ENCODE measurements at regions not wholly inside any gene's neighbourhood (a gene's known extent, or its start where the extent isn't known, plus 50 kb on each side); places are given as distances from the start of the nearest gene placed in this dataset.
"Not testable (repeated sequence)": the region's sequence is repeated elsewhere in the genome, so short reads cannot be mapped to it uniquely, and the experiment has no call there.

GRCh38 chr5:174528821-174529544 is 195.4 kb upstream of the MSX2 start:
- no peak for DNase-seq

- DNase-seq: no peak
Observed at GRCh38 chr5:174529925-174530681, 194.3 kb upstream of the MSX2 start.

- no peak for DNase-seq
Observed at GRCh38 chr5:174531782-174532191, 192.6 kb upstream of the MSX2 start.

- no peak for DNase-seq
Observed at GRCh38 chr5:174532455-174533453, 191.6 kb upstream of the MSX2 start.

DNA sequence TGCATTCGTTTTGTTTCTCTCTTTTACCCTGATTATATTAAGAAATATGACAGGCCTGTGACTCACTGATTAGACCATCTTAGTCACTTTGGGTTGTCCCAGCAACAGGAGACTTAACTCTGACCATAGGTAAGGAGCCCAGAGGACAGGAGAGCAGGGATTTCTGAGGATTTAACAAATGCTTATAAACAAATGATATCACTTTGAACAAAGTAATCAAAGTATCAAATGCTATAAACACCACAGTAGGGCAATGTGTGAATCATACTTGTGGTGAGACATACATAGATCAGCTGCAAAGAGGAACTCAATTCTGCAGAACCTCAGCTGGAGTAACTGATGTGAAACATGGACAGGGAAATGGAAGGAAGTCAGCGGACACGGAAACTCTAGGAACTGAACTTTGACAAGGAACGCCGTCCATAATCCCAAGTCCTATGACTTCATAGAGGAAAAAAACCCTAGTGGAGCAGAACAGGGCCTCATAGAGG is 190.6 kb upstream of the MSX2 start:
- DNase-seq: no peak

DNA sequence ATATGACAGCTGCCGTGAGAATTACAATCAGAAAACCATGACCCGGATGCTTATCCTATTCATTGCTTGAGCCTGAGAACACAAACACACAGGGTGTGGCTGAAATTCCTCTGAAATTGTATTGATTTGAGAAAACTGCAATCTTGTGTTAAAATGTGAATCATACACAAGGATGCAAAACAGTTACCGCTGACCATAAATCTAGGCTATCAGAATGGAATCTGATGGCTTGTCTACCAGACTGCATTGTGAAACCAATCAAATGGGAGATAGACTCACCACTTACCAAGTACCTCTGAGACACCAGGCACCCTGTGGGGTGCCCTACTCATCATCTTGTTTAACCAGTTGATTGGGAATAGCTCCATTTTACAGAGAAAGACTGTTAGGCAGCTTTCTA is 188.7 kb upstream of the MSX2 start:
- DNase-seq: no peak

GRCh38 chr5:174539823-174540222 is 184.6 kb upstream of the MSX2 start:
- not testable (repeated sequence) for DNase-seq

GRCh38 chr5:174542037-174542436 is 182.3 kb upstream of the MSX2 start:
- DNase-seq: no peak

DNA sequence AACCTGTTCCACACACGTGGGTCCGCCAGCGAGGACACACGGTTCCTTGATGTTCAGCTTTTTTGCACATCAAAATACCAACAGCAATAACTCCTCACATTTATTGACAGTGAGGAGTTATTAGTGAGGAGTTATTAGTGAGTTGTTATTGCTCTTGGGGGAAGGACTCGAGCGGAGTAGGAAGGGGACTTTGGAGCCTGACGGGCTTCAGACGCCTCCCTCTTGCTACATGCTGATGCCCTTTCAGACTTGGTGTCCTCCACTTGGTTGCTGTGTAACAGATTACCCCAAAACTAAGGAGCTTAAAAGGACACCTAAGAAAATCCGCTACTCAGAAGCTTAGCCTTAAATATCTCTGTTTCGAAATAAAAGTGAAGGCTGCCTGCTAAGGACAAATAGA is 181.9 kb upstream of the MSX2 start:
- no peak for DNase-seq

- no peak for DNase-seq
Observed at GRCh38 chr5:174545926-174546325, 178.5 kb upstream of the MSX2 start.

DNA sequence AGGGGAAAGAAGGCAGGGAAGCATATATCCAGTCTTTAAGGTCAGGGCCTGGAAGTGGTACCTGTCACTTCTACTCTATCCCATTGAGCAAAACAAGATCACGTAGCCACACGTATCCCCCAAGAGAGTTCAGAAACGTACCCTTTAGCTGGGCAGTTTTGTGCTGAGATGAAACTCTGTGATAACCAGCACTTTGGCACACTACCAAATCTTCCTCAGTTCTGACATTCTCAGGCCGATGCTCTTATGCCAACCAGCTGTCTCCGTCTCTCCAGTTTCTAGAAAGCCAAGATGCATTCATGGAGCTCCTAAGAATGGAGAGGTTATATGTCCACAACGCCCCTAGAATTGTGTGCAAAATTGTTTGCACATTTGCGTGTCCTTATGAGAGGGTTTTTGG is 176.6 kb upstream of the MSX2 start:
- DNase-seq: no peak

DNA sequence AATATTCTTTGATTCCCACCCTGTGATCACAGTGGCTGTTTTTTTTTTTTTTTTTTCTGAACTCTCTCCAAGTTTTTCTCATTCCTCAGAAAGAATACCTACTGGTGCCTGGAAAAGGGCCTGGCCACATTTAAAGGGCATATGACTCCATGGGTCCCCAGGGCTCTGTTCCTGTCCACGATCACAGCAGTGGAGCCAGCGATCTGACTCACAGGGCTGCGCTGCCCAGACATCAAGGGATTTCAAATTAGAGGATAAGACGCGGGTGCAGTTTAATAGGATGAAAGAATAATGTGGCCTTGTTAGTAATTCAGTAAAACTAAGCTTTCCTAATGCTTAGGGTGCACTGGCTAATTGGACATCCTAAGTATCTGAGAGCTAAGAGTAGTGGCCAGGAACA is 175.1 kb upstream of the MSX2 start:
- DNase-seq: no peak

GRCh38 chr5:174550026-174550425 is 174.4 kb upstream of the MSX2 start:
- DNase-seq: no peak

- no peak for DNase-seq
Observed at GRCh38 chr5:174552428-174552827, 172.0 kb upstream of the MSX2 start.

GRCh38 chr5:174553556-174553955 is 170.8 kb upstream of the MSX2 start:
- DNase-seq: no peak

DNA sequence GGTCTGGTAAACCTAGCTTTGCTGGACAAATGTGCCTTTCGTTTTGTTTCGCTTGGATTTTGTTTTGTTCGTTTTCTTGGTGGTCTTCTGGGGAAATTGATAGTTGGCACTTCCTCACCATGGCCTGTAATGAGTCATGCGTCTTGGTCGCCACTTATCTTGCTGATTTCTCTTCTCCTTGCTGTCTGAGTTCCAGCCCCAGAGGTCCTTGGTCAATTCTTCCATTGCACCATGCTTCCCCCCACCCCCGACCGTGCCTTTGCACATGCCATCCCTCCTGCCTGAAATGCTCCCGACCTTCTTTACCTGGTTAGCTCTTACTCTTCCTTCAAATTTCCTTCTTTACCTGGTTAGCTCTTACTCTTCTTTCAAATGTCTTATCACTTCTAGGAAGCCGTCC is 168.7 kb upstream of the MSX2 start:
- DNase-seq: no peak

DNA sequence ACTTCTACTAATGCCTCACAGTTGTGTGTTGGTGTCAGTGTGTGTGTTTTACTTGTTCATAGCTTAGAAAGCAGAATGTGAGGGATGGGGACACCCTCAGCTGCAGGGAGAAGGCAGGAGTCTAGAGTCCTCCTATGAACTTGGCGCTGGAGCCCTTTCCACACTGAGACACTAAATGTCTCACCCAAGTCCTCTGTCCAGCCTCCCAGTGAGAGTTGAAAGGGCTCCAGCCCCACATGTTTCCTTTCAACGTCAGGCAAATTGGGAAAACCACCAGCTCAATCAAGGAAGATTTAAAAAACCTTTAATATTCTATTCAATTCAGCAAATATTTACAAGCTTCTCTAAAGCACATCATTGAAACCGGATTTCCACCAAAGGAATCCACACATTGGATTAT is 167.6 kb upstream of the MSX2 start:
- DNase-seq: no peak

GRCh38 chr5:174558190-174558589 is 166.2 kb upstream of the MSX2 start:
- no peak for DNase-seq

- no peak for DNase-seq
Observed at GRCh38 chr5:174559141-174559540, 165.2 kb upstream of the MSX2 start.

GRCh38 chr5:174559566-174560090 is 164.8 kb upstream of the MSX2 start:
- DNase-seq: no peak

GRCh38 chr5:174560861-174561260 is 163.5 kb upstream of the MSX2 start:
- DNase-seq: no peak

GRCh38 chr5:174563040-174563439 is 161.3 kb upstream of the MSX2 start:
- not testable (repeated sequence) for DNase-seq

DNA sequence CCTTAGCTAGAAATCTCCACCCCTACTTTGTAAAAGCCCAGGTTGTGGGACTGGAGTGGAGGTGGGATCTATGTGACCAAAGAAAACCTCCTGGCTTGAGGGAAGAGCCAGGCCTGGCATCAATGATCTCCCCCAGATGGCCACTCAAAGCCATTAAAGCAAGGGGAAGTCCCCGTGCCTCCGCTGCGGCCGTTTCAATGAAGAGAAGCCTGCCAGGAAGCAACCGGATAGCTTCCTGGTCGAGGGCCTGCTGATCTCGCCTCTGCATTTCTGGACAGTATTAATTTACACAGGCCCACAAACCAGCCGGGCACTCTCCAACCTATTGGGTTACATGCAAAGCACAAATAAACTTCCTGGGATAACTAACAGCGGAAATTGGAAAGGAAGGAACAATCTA is 160.5 kb upstream of the MSX2 start:
- no peak for DNase-seq

Measured in CD4-positive, alpha-beta T cell treated with Interleukin-21 for 1 hour (primary cell).